Panc1 (cell line): ENCODE measurements at regions not wholly inside any gene's neighbourhood (a gene's known extent, or its start where the extent isn't known, plus 50 kb on each side); places are given as distances from the start of the nearest gene placed in this dataset.

ENCODE experiments used
- ATAC-seq: fragments of 200-7000 bp; cut with Tn5 transposase; 2 replicates; pipeline ENCODE4 v1.9.1; 2020; ENCODE audit warnings: mild to moderate bottlenecking, moderate library complexity
- BruUV-seq: library from RNA; stranded (reverse); fragments of 400-500 nt; replicated peaks from 2 replicates; lab custom pipeline; 2021; lab: Mats Ljungman, UMichigan
- CTCF ChIA-PET: fragments of 300-600 bp; sonication (Branson Sonifier 250); formaldehyde crosslinking; loops from one replicate; lab custom pipeline; 2022; ENCODE audit warnings: antibody characterized with exemption; lab: Charles Lee
- POLR2A ChIA-PET: fragments of 300-600 bp; sonication (Branson Sonifier 250); formaldehyde crosslinking; loops from one replicate; lab custom pipeline; 2022; ENCODE audit warnings: antibody characterized with exemption; lab: Charles Lee
- DNase-seq: peaks from one replicate; pipeline ENCODE4 v3.0.0-alpha.2; 2010; ENCODE audit warnings: low read depth, low spot score
- H3K27ac ChIP-seq: 2 replicates; pipeline ENCODE4 v1.5.1; 2011; ENCODE audit warnings: mild to moderate bottlenecking, low read length, inconsistent platforms
- H3K27me3 ChIP-seq: fragments of 200-500 bp; sonication (Bioruptor generic); 2 replicates; pipeline ENCODE4 v1.6.0; 2014; ENCODE audit warnings: low read length, inconsistent platforms; ENCODE audit not compliant: control insufficient read depth, insufficient read depth
- H3K36me3 ChIP-seq: fragments of 200-500 bp; sonication (Bioruptor generic); 2 replicates; pipeline ENCODE4 v1.5.1; 2014; ENCODE audit warnings: inconsistent platforms, mild to moderate bottlenecking, low read length, moderate library complexity; ENCODE audit not compliant: control insufficient read depth, insufficient read depth
- H3K4me1 ChIP-seq: 2 replicates; pipeline ENCODE4 v1.5.1; 2011; ENCODE audit warnings: inconsistent platforms, mild to moderate bottlenecking, low read length, moderate library complexity; ENCODE audit not compliant: control insufficient read depth, insufficient read depth
- H3K4me3 ChIP-seq, 2 experiments: 2 replicates each; pipeline ENCODE4 v1.5.1; 2011 to 2012; ENCODE audit warnings: low read depth in 2 of 2, low read length in 2 of 2, mild to moderate bottlenecking in 2 of 2, inconsistent platforms in 1 of 2, moderate library complexity in 1 of 2
- H3K9me3 ChIP-seq: fragments of 200-500 bp; sonication (Bioruptor generic); 2 replicates; pipeline ENCODE4 v1.5.1; 2014; ENCODE audit warnings: low read depth, mild to moderate bottlenecking, inconsistent platforms, low read length, moderate library complexity; ENCODE audit not compliant: control insufficient read depth, insufficient read depth
- CTCF ChIP-seq: fragments of 450-650 bp; IDR thresholded peaks from 2 replicates; pipeline ENCODE4 v1.5.1; 2017; ENCODE audit warnings: mild to moderate bottlenecking
- POLR2AphosphoS5 ChIP-seq: IDR thresholded peaks from 2 replicates; pipeline ENCODE4 v1.6.1; 2012; ENCODE audit warnings: mild to moderate bottlenecking, low read depth, low read length, moderate library complexity
- REST ChIP-seq, 2 experiments: IDR thresholded peaks; 2 replicates each; pipeline ENCODE4 v1.6.1; 2011 to 2012; ENCODE audit warnings: low read depth in 2 of 2, control low read depth in 1 of 2, low read length in 1 of 2, mild to moderate bottlenecking in 1 of 2, moderate library complexity in 1 of 2; ENCODE audit not compliant: insufficient read depth in 1 of 2
- SIN3A ChIP-seq: IDR thresholded peaks from 2 replicates; pipeline ENCODE4 v1.6.1; 2012; ENCODE audit warnings: low read depth, mild to moderate bottlenecking, low read length, moderate library complexity, borderline replicate concordance; ENCODE audit not compliant: insufficient read depth
- TCF7L2 ChIP-seq: IDR thresholded peaks from 2 replicates; pipeline ENCODE4 v1.6.1; 2011; ENCODE audit warnings: mild to moderate bottlenecking, low read depth, low read length, inconsistent platforms
- in situ Hi-C: cut with HindIII; loops from 2 replicates; pipeline ENCODE4 v1.10.0; 2016; ENCODE audit warnings: low sequenced_read_pairs, low pct_unique_long_range_greater_than_20kb
- intact Hi-C: fragments of 100-400 bp; cut with micrococcal nuclease; formaldehyde crosslinking; loops from one replicate; pipeline ENCODE4 v1.10.0; 2022; ENCODE audit not compliant: unreplicated experiment

- H3K4me3 ChIP-seq: no peak overlapping the region
- DNase-seq: no peak
These were observed 530.6 kb downstream of the ANKRD7 start for GRCh38 chr7:118755067-118755625.

GRCh38 chr7:118757066-118757465, 532.6 kb downstream of the ANKRD7 start:
- in situ Hi-C loops (no loop called here), intact Hi-C loops (no loop called here)
- Histone ChIP-seq H3K4me1 (no peaks in the 10 kb centered on the region), H3K27me3 (no peaks in the 10 kb centered on the region), H3K27ac (no peak overlapping the region), H3K4me3 (no peak overlapping the region), H3K9me3 (no peaks in the 10 kb centered on the region), H3K36me3 (no peaks in the 10 kb centered on the region)
- ChIA-PET CTCF (no interaction called here), POLR2A (no interaction called here)
- no TSS peak for BruUV-seq
- TF ChIP-seq CTCF: no peak
- TF ChIP-seq REST (IDR thresholded peaks at IDR 0.05; ENCODE audit: insufficient read depth in 1 of 2, low read depth in 2 of 2, low read length in 1 of 2): no peak
- no peak for TF ChIP-seq SIN3A
- no peak for TF ChIP-seq POLR2AphosphoS5
- DNase-seq (no peak), ATAC-seq (no peak)

More at GRCh38 chr7:118755067-118755625, 530.6 kb downstream of the ANKRD7 start:
- H3K27ac ChIP-seq: no peak overlapping the region
- BruUV-seq: no TSS peak
- ChIA-PET CTCF (no interaction called here), POLR2A (interaction anchor here (0.7 kb wide), 1 partner anchor 14 kb away, joined by 4 read pairs; no protein-coding TSS in a partner anchor)
- no peaks in the 10 kb centered on the region for H3K36me3 ChIP-seq
- no peaks in the 10 kb centered on the region for H3K27me3 ChIP-seq
- intact Hi-C loops: no loop called here
- no peaks in the 10 kb centered on the region for H3K9me3 ChIP-seq
- TF ChIP-seq TCF7L2 (no peak), CTCF (no peak), REST (IDR thresholded peaks at IDR 0.05; ENCODE audit: insufficient read depth in 1 of 2, low read depth in 2 of 2, low read length in 1 of 2) (no peak), SIN3A (no peak), POLR2AphosphoS5 (no peak)
- no peaks in the 10 kb centered on the region for H3K4me1 ChIP-seq
- in situ Hi-C loops: no loop called here
- no peak for ATAC-seq
